Ovary (tissue), 7 donors: ENCODE measurements at regions not wholly inside any gene's neighbourhood (a gene's known extent, or its start where the extent isn't known, plus 50 kb on each side); places are given as distances from the start of the nearest gene placed in this dataset.
"Not testable (repeated sequence)": the region's sequence is repeated elsewhere in the genome, so short reads cannot be mapped to it uniquely, and the experiment has no call there.

ENCODE experiments used
- DNase-seq, 5 donors: peaks; one replicate each; pipeline ENCODE4 v3.0.0-alpha.2; 2019 to 2020
- H3K27ac ChIP-seq, 2 donors: fragments of 200-600 bp; one replicate each; pipeline versions ENCODE4 v1.5.1 to v1.8.0; 2019 to 2022
- H3K27me3 ChIP-seq: fragments of 200-600 bp; one replicate; pipeline ENCODE4 v1.8.0; 2022
- H3K36me3 ChIP-seq: fragments of 200-600 bp; sonication (generic); one replicate; pipeline ENCODE4 v1.5.1; 2019
- H3K4me1 ChIP-seq: one replicate; pipeline ENCODE4 v1.8.1; 2013; ENCODE audit warnings: mild to moderate bottlenecking, moderate library complexity; ENCODE audit not compliant: insufficient read depth
- H3K4me3 ChIP-seq: fragments of 200-600 bp; sonication (generic); one replicate; pipeline ENCODE4 v1.5.1; 2017
- H3K9me3 ChIP-seq, 2 donors: fragments of 200-600 bp in 1 of 2; sonication (generic) in 1 of 2; one replicate each; pipeline versions ENCODE4 v1.5.1 to v1.8.1; 2013 to 2019; ENCODE audit warnings: mild to moderate bottlenecking in 1 of 2, moderate library complexity in 1 of 2
- CTCF ChIP-seq, 3 donors: fragments of 450-650 bp in 2 of 3; fragments of 200-600 bp in 1 of 3; IDR thresholded peaks; one replicate each; pipeline versions ENCODE4 v1.5.1 to v1.8.0; 2016 to 2022; ENCODE audit warnings: antibody characterized with exemption in 3 of 3, mild to moderate bottlenecking in 1 of 3
- EP300 ChIP-seq: sonication (generic); formaldehyde crosslinking; IDR thresholded peaks from one replicate; pipeline ENCODE4 v1.6.1; 2017; ENCODE audit warnings: antibody characterized with exemption
- POLR2A ChIP-seq: fragments of 450-650 bp; IDR thresholded peaks from one replicate; pipeline ENCODE4 v1.6.1; 2017; ENCODE audit warnings: antibody characterized with exemption, mild to moderate bottlenecking, moderate library complexity
- WGBS, 3 donors: extraction: QIAGEN DNeasy Blood & Tissue Kit in 1 of 3; methylation state at CpG; one replicate each; pipeline versions ENCODE4 v1.1.5 to v1.1.7; 2013 to 2017; 5-methylcytosine and 5-hydroxymethylcytosine counted together
- intact Hi-C, 4 donors: fragments of 100-400 bp; cut with DNase I; formaldehyde crosslinking; loops; one replicate each; pipeline versions ENCODE4 v1.11.0 to v1.15.1; 2022 to 2023
- donor health status: DM: no; HTN: no; CAD: no; lungs with moderate emphysema.
- donor health status: DM: no; HTN: no; CAD: no.
- donor health status: Bipolar disorder and iron deficiency.
- donor health status: DM: no; HTN: no; CAD: no.
- donor health status: DM: yes; HTN: yes; CAD: no.

GRCh38 chr3:109687626-109688025 lies 350.3 kb upstream of the DPPA4 start:
- intact Hi-C loops = no loop called here
- H3K27ac ChIP-seq = no peak overlapping the region
- no peaks in the 10 kb centered on the region for H3K4me1 ChIP-seq
- H3K4me3 ChIP-seq = no peak overlapping the region
- DNase-seq = no peak
- H3K9me3 ChIP-seq = no peaks in the 10 kb centered on the region
- TF ChIP-seq EP300 = no peak
- TF ChIP-seq CTCF (IDR thresholded peaks at IDR 0.05) = no peak
- TF ChIP-seq POLR2A = no peak
- no peaks in the 10 kb centered on the region for H3K36me3 ChIP-seq
- H3K27me3 ChIP-seq = no peaks in the 10 kb centered on the region

GRCh38 chr3:109696932-109697331 lies 359.6 kb upstream of the DPPA4 start:
- no peak for DNase-seq
- Histone ChIP-seq H3K4me1 (no peaks in the 10 kb centered on the region), H3K9me3 (no peaks in the 10 kb centered on the region), H3K27ac (no peak overlapping the region), H3K27me3 (no peaks in the 10 kb centered on the region), H3K36me3 (no peaks in the 10 kb centered on the region), H3K4me3 (no peak overlapping the region)
- intact Hi-C loops = no loop called here
- TF ChIP-seq POLR2A (no peak), EP300 (no peak), CTCF (IDR thresholded peaks at IDR 0.05) (no peak)

GRCh38 chr3:109702252-109702651 lies 364.9 kb upstream of the DPPA4 start:
- H3K36me3 ChIP-seq = no peaks in the 10 kb centered on the region
- H3K27ac ChIP-seq = no peak overlapping the region
- WGBS, 3 donors = 15 to 31% (median 18%) methylated on average over 1 of the region's 1 CpG
- no peak for DNase-seq
- H3K27me3 ChIP-seq = no peaks in the 10 kb centered on the region
- H3K4me1 ChIP-seq = no peaks in the 10 kb centered on the region
- intact Hi-C loops = no loop called here
- H3K9me3 ChIP-seq = no peaks in the 10 kb centered on the region
- TF ChIP-seq CTCF (IDR thresholded peaks at IDR 0.05) = no peak
- TF ChIP-seq EP300 = no peak
- TF ChIP-seq POLR2A = no peak
- no peak overlapping the region for H3K4me3 ChIP-seq

- whole genome bisulfite sequencing, 3 donors = 81 to 87% (median 84%) methylated on average over 2 of the region's 2 CpGs
- no peaks in the 10 kb centered on the region for H3K4me1 ChIP-seq
- no peak for DNase-seq
- H3K36me3 ChIP-seq = no peaks in the 10 kb centered on the region
- no peaks in the 10 kb centered on the region for H3K27me3 ChIP-seq
- H3K27ac ChIP-seq = no peak overlapping the region
- no peak overlapping the region for H3K4me3 ChIP-seq
- H3K9me3 ChIP-seq = no peaks in the 10 kb centered on the region
- TF ChIP-seq EP300 = no peak
- no peak for TF ChIP-seq CTCF (IDR thresholded peaks at IDR 0.05)
- TF ChIP-seq POLR2A = no peak
- intact Hi-C loops = no loop called here
These were observed 365.6 kb upstream of the DPPA4 start for GRCh38 chr3:109702976-109703375.

GRCh38 chr3:109705133-109705532 lies 367.8 kb upstream of the DPPA4 start:
- intact Hi-C loops, H3K4me3 ChIP-seq, H3K4me1 ChIP-seq, H3K27me3 ChIP-seq, H3K9me3 ChIP-seq, H3K27ac ChIP-seq, DNase-seq, H3K36me3 ChIP-seq: not testable (repeated sequence)
- 88 to 100% (median 92%) methylated on average over 1 of the region's 1 CpG for WGBS, 3 donors
